GM04503 (cell line): ENCODE measurements at regions not wholly inside any gene's neighbourhood (a gene's known extent, or its start where the extent isn't known, plus 50 kb on each side); places are given as distances from the start of the nearest gene placed in this dataset.
A peak's percentile ranks its signal among the peaks of the same experiment; 100 is the strongest.
"Not testable (repeated sequence)": the region's sequence is repeated elsewhere in the genome, so short reads cannot be mapped to it uniquely, and the experiment has no call there.

Source experiments
- DNase-seq: peaks from one replicate; pipeline ENCODE4 v3.0.0-alpha.2; 2012; ENCODE audit warnings: low read depth

DNA sequence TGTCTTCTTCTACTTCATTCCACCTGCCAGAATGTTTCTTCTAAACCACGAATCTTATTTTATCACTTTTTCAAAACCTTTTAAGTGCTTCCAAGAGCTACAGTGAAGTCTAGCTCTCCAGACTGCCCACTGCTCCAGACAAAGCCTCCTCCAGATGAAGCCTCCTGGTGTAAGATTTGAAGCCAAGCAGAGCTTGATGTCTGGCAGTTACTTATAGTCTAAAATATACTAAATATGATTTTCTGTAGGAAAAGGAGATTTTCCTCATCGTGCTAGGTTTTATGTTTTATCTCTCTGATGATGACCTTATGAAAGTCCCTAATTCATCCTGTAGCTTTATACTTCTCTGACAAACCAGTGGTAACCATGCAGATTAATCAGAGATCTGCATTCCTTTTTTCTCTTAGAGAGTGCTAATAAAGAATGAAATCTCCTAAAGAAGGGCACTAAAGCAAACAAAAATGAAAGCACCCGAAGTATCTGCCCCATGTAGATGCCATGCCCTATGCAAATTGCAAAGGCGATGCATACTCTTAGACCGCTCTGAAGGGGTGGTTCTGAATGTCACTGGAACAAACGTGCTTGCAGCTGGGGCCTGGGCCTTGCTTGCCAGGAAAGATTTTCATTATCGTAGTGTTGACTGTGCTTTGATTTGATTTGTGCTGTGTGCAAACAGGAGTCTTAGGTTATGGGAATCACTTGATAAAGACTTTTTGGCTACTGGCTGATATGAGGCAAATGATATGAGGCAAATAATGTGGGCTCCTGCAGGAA lies 314.2 kb downstream of the PID1 start:
- no peak for DNase-seq

DNA sequence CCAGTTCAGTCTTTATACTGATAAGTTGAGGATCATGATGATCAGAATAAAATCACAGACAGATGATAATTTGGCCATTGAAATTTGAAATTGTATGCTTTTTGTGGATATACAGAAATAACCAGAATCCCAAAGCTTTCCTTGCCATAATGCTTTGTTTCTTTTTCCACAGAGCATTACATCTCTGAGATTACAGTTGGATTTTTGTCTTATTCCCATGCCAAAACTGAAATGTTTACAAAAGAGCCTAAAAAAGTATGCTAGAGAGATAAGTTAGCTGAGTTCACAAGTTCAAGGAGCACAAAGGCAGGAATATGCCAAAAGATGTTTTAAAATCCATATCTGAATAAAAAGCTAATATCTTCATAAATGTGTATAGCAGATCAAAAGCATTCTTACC lies 321.3 kb downstream of the PID1 start:
- DNase-seq, result no peak

GRCh38 chr2:228945710-228946109 lies 325.4 kb downstream of the PID1 start:
- DNase-seq, result no peak

DNA sequence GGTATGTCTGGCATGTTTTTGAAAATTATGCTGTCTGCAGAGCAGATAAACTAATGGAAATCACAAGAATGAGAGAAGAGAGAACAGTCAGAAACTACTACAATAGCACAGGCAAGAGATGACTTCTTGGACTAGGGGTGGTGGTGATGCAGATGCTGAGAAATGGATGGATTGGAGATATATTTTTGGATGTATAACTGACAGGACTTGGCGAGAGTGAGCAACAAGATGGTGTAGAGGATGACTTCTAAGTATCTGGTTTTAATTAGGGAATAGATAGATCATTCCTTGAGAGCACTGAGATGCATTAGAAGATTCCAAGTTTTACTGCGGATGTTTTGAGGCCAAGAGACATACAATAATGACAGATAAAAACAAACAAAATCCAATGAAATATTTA lies 328.2 kb downstream of the PID1 start:
- no peak for DNase-seq

DNA sequence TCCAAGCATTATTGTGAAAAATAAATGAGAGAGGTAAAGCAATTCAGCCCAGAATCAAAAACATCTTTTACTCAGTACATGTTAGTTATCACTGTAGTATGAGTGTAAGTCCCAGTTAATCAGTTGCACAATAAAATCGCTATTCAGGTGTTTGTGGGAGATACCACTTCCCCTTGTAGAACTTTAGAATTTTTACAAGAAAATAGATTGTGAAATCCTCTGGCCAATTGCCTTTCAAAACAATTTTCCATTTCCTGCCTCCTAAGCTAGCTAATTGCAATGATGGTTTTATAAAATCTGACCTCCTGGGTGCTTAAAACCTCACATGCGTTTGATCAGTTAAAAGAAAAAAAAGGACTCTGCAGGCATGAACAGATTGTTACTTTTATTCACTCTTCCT lies 332.5 kb downstream of the PID1 start:
- no peak for DNase-seq

DNA sequence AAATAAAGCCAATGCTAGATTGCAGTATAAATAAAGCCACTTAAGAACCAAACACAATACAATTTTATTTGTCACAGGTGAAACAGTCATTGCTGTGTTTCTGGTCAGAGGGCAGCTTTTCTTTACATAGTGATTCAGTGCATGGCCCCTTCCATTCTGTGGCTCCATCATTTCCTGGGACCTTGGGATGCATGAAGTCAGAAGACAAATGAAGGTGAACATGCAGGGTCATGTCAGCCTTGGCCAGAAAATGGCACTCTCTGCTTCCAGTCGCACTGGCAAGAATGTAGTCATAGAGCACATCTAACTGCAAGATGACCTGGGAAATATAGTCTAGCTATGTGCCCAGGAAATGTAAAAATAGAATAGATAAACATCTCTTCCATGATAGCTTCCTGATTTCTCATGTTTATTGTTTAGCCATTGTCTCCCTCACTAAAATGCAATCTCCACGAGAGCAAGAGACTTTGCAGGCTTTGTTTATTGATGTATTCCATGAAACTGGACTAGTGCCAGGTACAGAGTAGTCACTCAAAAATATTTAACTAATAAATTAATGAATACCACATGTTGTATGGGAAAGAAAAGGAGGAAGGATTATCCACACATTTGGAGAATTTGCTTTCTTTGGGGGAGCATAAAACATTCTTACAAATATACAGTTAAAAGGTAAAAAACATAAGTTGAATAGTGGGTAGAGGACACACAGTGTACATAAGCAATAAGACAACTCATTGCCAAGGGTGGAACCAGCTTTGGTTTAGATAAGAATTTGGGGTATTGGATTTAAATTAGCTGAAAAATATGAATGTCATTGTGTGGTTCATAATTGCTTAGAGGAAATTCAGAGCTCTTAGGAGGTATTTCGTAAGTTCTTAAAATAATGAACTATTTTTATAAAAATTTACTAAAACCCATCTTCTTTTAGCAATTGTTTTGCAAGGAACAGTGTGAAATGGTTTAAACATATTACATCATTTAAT lies 343.8 kb downstream of the PID1 start:
- no peak for DNase-seq

- DNase-seq, result no peak
Observed at GRCh38 chr2:228919808-228920207, 351.3 kb downstream of the PID1 start.

GRCh38 chr2:228917220-228917619 lies 353.9 kb downstream of the PID1 start:
- peak; percentile 45 for DNase-seq

- no peak for DNase-seq
Observed at GRCh38 chr2:228916416-228917090, 354.5 kb downstream of the PID1 start.

DNA sequence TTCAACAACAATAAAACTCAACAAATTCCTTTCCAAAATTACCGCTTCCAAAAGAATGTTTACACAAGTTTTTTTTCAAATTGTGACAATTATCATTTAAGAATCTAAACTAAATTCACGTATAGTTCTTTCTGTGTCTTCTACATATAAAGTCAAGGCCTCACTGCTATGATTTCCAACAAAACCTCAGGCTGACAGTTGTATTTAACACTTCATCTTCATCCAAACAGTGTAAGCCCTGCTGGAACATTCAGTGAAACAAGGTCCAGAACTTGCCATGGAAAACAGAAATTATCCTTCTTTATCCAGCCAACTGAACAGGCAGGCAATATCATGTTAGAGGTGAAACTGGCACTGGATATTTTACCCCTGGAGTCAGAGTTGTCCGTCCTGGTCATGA lies 357.9 kb downstream of the PID1 start:
- no peak for DNase-seq

DNA sequence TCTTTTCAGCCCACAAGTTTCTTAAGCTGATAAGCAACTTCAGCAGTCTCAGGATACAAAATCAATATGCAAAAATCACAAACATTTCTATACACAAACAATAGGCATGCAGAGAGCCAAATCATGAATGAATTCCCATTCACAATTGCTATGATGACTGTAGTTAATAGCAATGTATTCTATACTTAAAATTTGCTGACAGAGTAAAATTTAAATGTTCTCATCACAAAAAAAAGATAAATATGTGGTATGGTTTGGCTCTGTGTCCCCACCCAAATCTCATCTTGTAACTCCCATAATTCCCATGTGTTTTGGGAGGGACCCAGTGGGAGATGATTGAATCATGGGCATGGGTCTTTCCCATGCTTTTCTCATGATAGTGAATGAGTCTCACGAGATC lies 360.2 kb downstream of the PID1 start:
- not testable (repeated sequence) for DNase-seq

DNA sequence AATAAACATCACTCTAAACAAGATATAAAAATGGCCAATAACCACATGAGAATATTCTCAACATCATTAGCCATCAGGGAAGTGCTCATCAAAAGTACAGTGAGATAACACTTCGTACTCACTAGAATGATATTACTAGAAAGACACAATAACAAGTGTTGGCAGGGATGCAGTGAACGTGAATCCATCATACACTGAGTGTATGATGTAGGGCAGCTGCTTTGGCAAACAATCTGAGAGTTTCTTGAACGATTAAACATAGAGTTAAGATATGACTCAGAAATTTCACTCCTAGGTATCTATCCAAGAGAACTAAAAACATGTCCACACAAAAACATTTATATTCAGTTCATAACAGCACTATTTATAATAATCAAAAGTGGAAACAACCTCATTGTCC lies 368.9 kb downstream of the PID1 start:
- no peak for DNase-seq

GRCh38 chr2:228901531-228901930 lies 369.6 kb downstream of the PID1 start:
- DNase-seq, result no peak

- DNase-seq, result no peak
Observed at GRCh38 chr2:228878138-228878537, 392.9 kb downstream of the PID1 start.

GRCh38 chr2:228876276-228876675 lies 394.8 kb downstream of the PID1 start:
- no peak for DNase-seq

- peak; percentile 60 for DNase-seq
Observed at GRCh38 chr2:228875152-228875900, 395.8 kb downstream of the PID1 start.

- no peak for DNase-seq
Observed at GRCh38 chr2:228871012-228871411, 400.1 kb downstream of the PID1 start.

DNA sequence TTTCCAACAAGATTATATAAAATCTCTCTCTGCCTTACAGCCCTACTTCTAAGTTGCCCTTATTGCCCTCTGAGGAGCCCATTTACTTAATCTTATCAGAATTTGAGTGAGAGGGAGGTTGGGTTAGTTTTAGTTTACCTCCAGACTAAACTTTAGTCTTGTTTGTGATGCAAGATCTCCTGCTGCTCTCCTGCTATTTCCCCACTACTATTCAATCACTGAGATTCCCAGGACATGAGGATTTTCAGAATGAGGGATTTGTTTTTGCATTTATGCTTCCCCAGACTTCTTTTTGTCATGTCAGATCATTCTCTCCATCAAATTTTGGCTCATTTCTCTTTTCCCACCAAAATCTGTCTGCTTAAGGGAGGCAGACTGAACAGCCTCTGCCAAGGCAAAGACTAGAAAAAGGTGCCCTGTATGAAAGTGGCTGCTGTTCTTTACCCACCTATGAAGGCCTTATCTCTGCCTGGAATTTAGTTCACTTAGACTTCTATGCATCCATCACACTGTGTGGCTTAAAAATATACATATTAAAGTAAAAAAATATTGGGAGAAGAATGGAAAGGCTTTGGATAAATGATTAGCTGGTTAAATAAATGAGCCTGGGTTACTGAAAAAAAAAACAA lies 401.3 kb downstream of the PID1 start:
- DNase-seq, result no peak

DNA sequence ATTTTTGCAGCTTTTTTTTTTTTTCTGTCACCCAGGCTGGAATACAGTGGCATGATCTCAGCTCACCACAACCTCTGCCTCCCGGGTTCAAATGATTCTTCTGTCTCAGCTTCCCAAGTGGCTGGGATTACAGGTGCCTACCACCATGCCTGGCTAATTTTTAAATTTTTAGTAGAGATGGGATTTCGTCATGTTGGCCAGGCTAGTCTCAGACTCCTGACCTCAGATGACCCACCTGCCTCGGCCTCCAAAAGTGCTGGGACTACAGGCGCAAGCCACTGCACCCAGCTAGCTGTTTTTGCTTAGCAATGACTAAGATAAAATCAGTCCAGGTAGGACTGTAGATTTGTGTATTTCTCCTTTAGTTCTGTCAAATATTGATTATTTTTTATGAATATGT lies 403.7 kb downstream of the PID1 start:
- DNase-seq, result no peak

DNA sequence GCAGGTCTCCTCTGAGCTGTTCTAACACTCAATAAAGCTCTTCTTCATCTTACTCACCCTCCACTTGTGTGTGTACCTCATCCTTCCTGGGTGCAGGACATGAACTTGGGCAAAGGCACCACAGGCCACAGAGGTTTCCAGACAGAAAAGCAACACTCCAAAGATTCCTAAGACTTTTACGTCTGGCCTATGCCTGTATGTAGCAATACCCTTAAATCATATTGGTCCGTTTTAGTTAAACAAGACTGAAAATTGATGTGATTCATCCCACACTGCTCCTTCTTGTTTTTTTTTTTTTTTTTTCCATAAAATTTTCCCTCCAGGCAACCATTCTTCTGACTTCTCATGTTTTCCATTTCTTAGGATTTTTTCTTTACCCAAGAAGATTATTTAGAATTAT lies 404.3 kb downstream of the PID1 start:
- DNase-seq, result peak; percentile 13

- DNase-seq, result no peak
Observed at GRCh38 chr2:228866044-228866443, 405.0 kb downstream of the PID1 start.
